WTC11 (cell line): ENCODE measurements at regions not wholly inside any gene's neighbourhood (a gene's known extent, or its start where the extent isn't known, plus 50 kb on each side); places are given as distances from the start of the nearest gene placed in this dataset.
"Not testable (repeated sequence)": the region's sequence is repeated elsewhere in the genome, so short reads cannot be mapped to it uniquely, and the experiment has no call there.

Experiments used
- ATAC-seq: fragments of 200-7000 bp; cut with Tn5 transposase; 2 replicates; pipeline ENCODE4 v1.10.0; 2021; ENCODE audit warnings: mild to moderate bottlenecking, moderate library complexity
- CTCF ChIA-PET: fragments of 300-600 bp; sonication (Branson Sonifier 250); formaldehyde crosslinking; loops from one replicate; lab custom pipeline; 2021; ENCODE audit warnings: antibody characterized with exemption; lab: Charles Lee
- POLR2A ChIA-PET: fragments of 350-600 bp; sonication (Branson Sonifier 250); formaldehyde crosslinking; loops from one replicate; lab custom pipeline; 2021; ENCODE audit warnings: antibody characterized with exemption; lab: Charles Lee
- DNase-seq: peaks from one replicate; pipeline ENCODE4 v3.0.0; 2021; ENCODE audit warnings: low spot score
- H3K27ac Mint-ChIP-seq: 2 replicates; pipeline ENCODE4 v1.8.0; 2021; ENCODE audit warnings: mixed read lengths
- H3K27me3 Mint-ChIP-seq: 2 replicates; pipeline ENCODE4 v1.8.0; 2021; ENCODE audit warnings: low read depth, mild to moderate bottlenecking, moderate library complexity, mixed read lengths
- H3K36me3 Mint-ChIP-seq: 2 replicates; pipeline ENCODE4 v1.8.0; 2021; ENCODE audit warnings: mixed read lengths
- H3K4me1 Mint-ChIP-seq: 2 replicates; pipeline ENCODE4 v1.8.0; 2022; ENCODE audit warnings: mixed read lengths
- H3K4me3 Mint-ChIP-seq: 2 replicates; pipeline ENCODE4 v1.8.0; 2021; ENCODE audit warnings: mild to moderate bottlenecking, moderate library complexity, mixed read lengths
- H3K9me3 Mint-ChIP-seq: 2 replicates; pipeline ENCODE4 v1.8.0; 2021; ENCODE audit warnings: mixed read lengths
- AFF4 ChIP-seq: sonication (generic); formaldehyde crosslinking; IDR thresholded peaks from 2 replicates; pipeline ENCODE4 v1.8.1; 2023; ENCODE audit warnings: mild to moderate bottlenecking, missing genetic modification reagents, borderline replicate concordance
- ATF3 ChIP-seq: sonication (generic); formaldehyde crosslinking; conservative IDR thresholded peaks from 2 replicates; pipeline ENCODE4 v1.8.1; 2022; ENCODE audit warnings: mild to moderate bottlenecking, missing genetic modification reagents
- ATF6 ChIP-seq: sonication (generic); formaldehyde crosslinking; IDR thresholded peaks from 2 replicates; pipeline ENCODE4 v1.8.1; 2023; ENCODE audit warnings: mild to moderate bottlenecking, missing genetic modification reagents
- ELF4 ChIP-seq: sonication (generic); formaldehyde crosslinking; IDR thresholded peaks from 2 replicates; pipeline ENCODE4 v1.8.1; 2022; ENCODE audit warnings: low read depth, mild to moderate bottlenecking, moderate library complexity, missing genetic modification reagents
- FOXJ3 ChIP-seq: sonication (generic); formaldehyde crosslinking; IDR thresholded peaks from 2 replicates; pipeline ENCODE4 v1.9.0; 2021; ENCODE audit warnings: missing genetic modification reagents, mild to moderate bottlenecking, borderline replicate concordance
- GTF2I ChIP-seq: fragments of 250-450 bp; sonication (Bioruptor Pico); conservative IDR thresholded peaks from 2 replicates; pipeline ENCODE4 v1.4.0; 2021; ENCODE audit warnings: mild to moderate bottlenecking
- SP1 ChIP-seq: sonication (generic); formaldehyde crosslinking; conservative IDR thresholded peaks from 2 replicates; pipeline ENCODE4 v1.8.1; 2022; ENCODE audit warnings: missing genetic modification reagents
- USF1 ChIP-seq: sonication (generic); formaldehyde crosslinking; IDR thresholded peaks from 2 replicates; pipeline ENCODE4 v1.8.0; 2022; ENCODE audit warnings: mild to moderate bottlenecking, missing genetic modification reagents
- ZNF263 ChIP-seq: sonication (generic); formaldehyde crosslinking; IDR thresholded peaks from 2 replicates; pipeline ENCODE4 v1.8.1; 2022; ENCODE audit warnings: low read depth, mild to moderate bottlenecking, moderate library complexity, missing genetic modification reagents
- ZNF425 ChIP-seq: fragments of 250-450 bp; sonication (Bioruptor Pico); conservative IDR thresholded peaks from 2 replicates; pipeline ENCODE4 v1.9.0; 2021; ENCODE audit warnings: mild to moderate bottlenecking
- ZNF671 ChIP-seq: fragments of 250-450 bp; sonication (Bioruptor Pico); IDR thresholded peaks from 2 replicates; pipeline ENCODE4 v1.8.0; 2021; ENCODE audit warnings: mild to moderate bottlenecking
- ZSCAN18 ChIP-seq: fragments of 250-450 bp; sonication (Bioruptor Pico); IDR thresholded peaks from 2 replicates; pipeline ENCODE4 v2.1.2; 2022; ENCODE audit warnings: mild to moderate bottlenecking, moderate library complexity

GRCh38 chr19:21668072-21668773 lies 99.2 kb downstream of the ZNF100 start:
- ATAC-seq, CTCF ChIA-PET, H3K4me3 Mint-ChIP-seq, H3K27ac Mint-ChIP-seq, H3K27me3 Mint-ChIP-seq, POLR2A ChIA-PET, DNase-seq, H3K4me1 Mint-ChIP-seq: not testable (repeated sequence)
- H3K36me3 Mint-ChIP-seq = peaks cover 69% of the 10 kb centered on the region
- H3K9me3 Mint-ChIP-seq = peaks cover 87% of the 10 kb centered on the region

GRCh38 chr19:21655540-21656126 lies 111.7 kb downstream of the ZNF100 start:
- no peaks in the 10 kb centered on the region for H3K27me3 Mint-ChIP-seq
- TF ChIP-seq GTF2I = no peak
- TF ChIP-seq ZNF671 (CRISPR knock-in tag) = no peak
- H3K36me3 Mint-ChIP-seq = peaks cover 36% of the 10 kb centered on the region
- ChIA-PET POLR2A (no interaction called here), CTCF (no interaction called here)
- ATAC-seq = no peak
- no peak for DNase-seq
- H3K4me1 Mint-ChIP-seq = no peaks in the 10 kb centered on the region
- no peak overlapping the region for H3K27ac Mint-ChIP-seq
- H3K4me3 Mint-ChIP-seq = no peak overlapping the region
- peaks cover 66% of the 10 kb centered on the region for H3K9me3 Mint-ChIP-seq

GRCh38 chr19:21651478-21651877 lies 115.9 kb downstream of the ZNF100 start:
- Mint-ChIP-seq H3K9me3 (peaks cover 80% of the 10 kb centered on the region), H3K36me3 (peaks cover 52% of the 10 kb centered on the region)
- DNase-seq, H3K4me1 Mint-ChIP-seq, H3K4me3 Mint-ChIP-seq, CTCF ChIA-PET, POLR2A ChIA-PET, H3K27ac Mint-ChIP-seq, ATAC-seq, H3K27me3 Mint-ChIP-seq: not testable (repeated sequence)

GRCh38 chr19:21638776-21639175 lies 128.6 kb downstream of the ZNF100 start:
- Mint-ChIP-seq H3K4me3 (no peak overlapping the region), H3K27ac (no peak overlapping the region), H3K36me3 (peaks cover 34% of the 10 kb centered on the region), H3K9me3 (peaks cover 56% of the 10 kb centered on the region), H3K4me1 (no peaks in the 10 kb centered on the region), H3K27me3 (peaks cover 15% of the 10 kb centered on the region)
- TF ChIP-seq FOXJ3 (CRISPR knock-in tag) = no peak
- no peak for TF ChIP-seq ATF3 (CRISPR knock-in tag)
- TF ChIP-seq SP1 = no peak
- no peak for TF ChIP-seq ZNF425 (CRISPR knock-in tag)
- no peak for TF ChIP-seq ZNF263 (CRISPR knock-in tag)
- DNase-seq (no peak), ATAC-seq (no peak)
- POLR2A ChIA-PET = no interaction called here
- CTCF ChIA-PET = no interaction called here

GRCh38 chr19:21626924-21627697 lies 121.7 kb downstream of the ZNF429 start:
- Mint-ChIP-seq H3K36me3 (peaks cover 34% of the 10 kb centered on the region), H3K9me3 (peaks cover 80% of the 10 kb centered on the region), H3K4me3 (no peak overlapping the region), H3K27me3 (peaks cover 3% of the 10 kb centered on the region; the same call in 1 of the 2 replicates), H3K4me1 (peaks cover 17% of the 10 kb centered on the region; the same call in 1 of the 2 replicates), H3K27ac (no peak overlapping the region)
- ChIA-PET POLR2A (no interaction called here), CTCF (no interaction called here)
- ATAC-seq = no peak
- no peak for DNase-seq
- TF ChIP-seq ZSCAN18 (CRISPR knock-in tag) (no peak), ELF4 (CRISPR knock-in tag) (no peak), AFF4 (CRISPR knock-in tag) (no peak), ATF6 (CRISPR knock-in tag) (no peak), USF1 (no peak)
